HG02763 (cell line): ENCODE measurements at regions not wholly inside any gene's neighbourhood (a gene's known extent, or its start where the extent isn't known, plus 50 kb on each side); places are given as distances from the start of the nearest gene placed in this dataset.
A peak's percentile ranks its signal among the peaks of the same experiment; 100 is the strongest.
"Not testable (repeated sequence)": the region's sequence is repeated elsewhere in the genome, so short reads cannot be mapped to it uniquely, and the experiment has no call there.

Experiments used
- ATAC-seq: cut with Tn5 transposase; IDR thresholded peaks from one replicate; pipeline ENCODE4 v1.9.1; 2021; ENCODE audit warnings: mild to moderate bottlenecking, moderate library complexity; ENCODE audit not compliant: unreplicated experiment

- ATAC-seq = no peak
These were observed 98.0 kb upstream of the MAP9 start for GRCh38 chr4:155474758-155475157.

GRCh38 chr4:155473420-155474095 is 96.8 kb upstream of the MAP9 start:
- ATAC-seq = no peak

- ATAC-seq = no peak
These were observed 91.5 kb upstream of the MAP9 start for GRCh38 chr4:155468282-155468681.

GRCh38 chr4:155450676-155451075 is 73.9 kb upstream of the MAP9 start:
- ATAC-seq = no peak

GRCh38 chr4:155445306-155445705 is 68.5 kb upstream of the MAP9 start:
- no peak for ATAC-seq

- no peak for ATAC-seq
These were observed 68.0 kb upstream of the MAP9 start for GRCh38 chr4:155444721-155445120.

- ATAC-seq = peak; percentile 84
These were observed 65.7 kb upstream of the MAP9 start for GRCh38 chr4:155442267-155443105.

GRCh38 chr4:155441475-155441874 is 64.7 kb upstream of the MAP9 start:
- no peak for ATAC-seq

GRCh38 chr4:155439760-155440159 is 63.0 kb upstream of the MAP9 start:
- ATAC-seq = not testable (repeated sequence)

- no peak for ATAC-seq
These were observed 58.1 kb upstream of the MAP9 start for GRCh38 chr4:155434904-155435303.

- ATAC-seq = no peak
These were observed 57.6 kb upstream of the MAP9 start for GRCh38 chr4:155434366-155434765.

- no peak for ATAC-seq
These were observed 57.0 kb upstream of the MAP9 start for GRCh38 chr4:155433636-155434360.

GRCh38 chr4:155430895-155431795 is 54.4 kb upstream of the MAP9 start:
- ATAC-seq = no peak

- no peak for ATAC-seq
These were observed 51.4 kb upstream of the MAP9 start for GRCh38 chr4:155428128-155428527.

GRCh38 chr4:155426953-155427352 is 50.2 kb upstream of the MAP9 start:
- ATAC-seq = no peak
